Neural progenitor cell (in vitro differentiated cells): ENCODE measurements at regions not wholly inside any gene's neighbourhood (a gene's known extent, or its start where the extent isn't known, plus 50 kb on each side); places are given as distances from the start of the nearest gene placed in this dataset.

ENCODE experiments used
- DNase-seq: peaks from one replicate; pipeline ENCODE4 v3.0.0-alpha.2; 2016; ENCODE audit warnings: low spot score
- H2AFZ ChIP-seq: fragments of 200-600 bp; sonication (generic); replicated peaks from 2 replicates; pipeline ENCODE4 v1.6.1; 2016; ENCODE audit warnings: antibody characterized with exemption
- H3F3A ChIP-seq: fragments of 200-600 bp; sonication (generic); 2 replicates; pipeline ENCODE4 v1.6.1; 2016; ENCODE audit warnings: antibody characterized with exemption, low read depth
- H3K27ac ChIP-seq: fragments of 200-600 bp; sonication (generic); 2 replicates; pipeline ENCODE4 v1.5.1; 2016; ENCODE audit warnings: mild to moderate bottlenecking
- H3K27me3 ChIP-seq: fragments of 200-600 bp; sonication (generic); 2 replicates; pipeline ENCODE4 v1.6.1; 2016; ENCODE audit warnings: mild to moderate bottlenecking, moderate library complexity
- H3K36me3 ChIP-seq: fragments of 200-600 bp; sonication (generic); 2 replicates; pipeline ENCODE4 v1.5.1; 2016
- H3K4me1 ChIP-seq: fragments of 200-600 bp; sonication (generic); 2 replicates; pipeline ENCODE4 v1.6.1; 2016; ENCODE audit warnings: mixed run types
- H3K4me2 ChIP-seq: fragments of 200-600 bp; sonication (generic); 2 replicates; pipeline ENCODE4 v1.6.1; 2016
- H3K4me3 ChIP-seq: fragments of 200-600 bp; sonication (generic); 2 replicates; pipeline ENCODE4 v1.5.1; 2016
- H3K79me2 ChIP-seq: fragments of 200-600 bp; sonication (generic); 2 replicates; pipeline ENCODE4 v1.6.1; 2016; ENCODE audit warnings: low read depth
- H3K9ac ChIP-seq: fragments of 200-600 bp; sonication (generic); 2 replicates; pipeline ENCODE4 v1.6.1; 2016
- H3K9me3 ChIP-seq: fragments of 200-600 bp; sonication (generic); 2 replicates; pipeline ENCODE4 v1.5.1; 2016; ENCODE audit warnings: low read depth
- H4K20me1 ChIP-seq: fragments of 200-600 bp; sonication (generic); 2 replicates; pipeline ENCODE4 v1.6.1; 2016; ENCODE audit warnings: low read depth
- H3K27ac Mint-ChIP-seq: 3 replicates; pipeline ENCODE4 v1.8.0; 2021; ENCODE audit warnings: mixed read lengths
- H3K27me3 Mint-ChIP-seq: 2 replicates; pipeline ENCODE4 v1.8.0; 2022; ENCODE audit warnings: low read depth, mild to moderate bottlenecking, inconsistent platforms, moderate library complexity, mixed read lengths; ENCODE audit not compliant: insufficient read depth
- H3K36me3 Mint-ChIP-seq: 3 replicates; pipeline ENCODE4 v1.8.0; 2021; ENCODE audit warnings: mixed read lengths
- H3K4me1 Mint-ChIP-seq: 3 replicates; pipeline ENCODE4 v1.8.0; 2021; ENCODE audit warnings: mixed read lengths
- H3K4me3 Mint-ChIP-seq: 3 replicates; pipeline ENCODE4 v1.8.0; 2021; ENCODE audit warnings: mild to moderate bottlenecking, moderate library complexity, mixed read lengths
- H3K9me3 Mint-ChIP-seq: 3 replicates; pipeline ENCODE4 v1.8.0; 2020; ENCODE audit warnings: mixed read lengths
- CTCF ChIP-seq: fragments of 200-600 bp; sonication (generic); IDR thresholded peaks from 2 replicates; pipeline ENCODE4 v1.5.1; 2017; ENCODE audit warnings: antibody characterized with exemption, mild to moderate bottlenecking
- EZH2 ChIP-seq: fragments of 200-600 bp; sonication (generic); IDR thresholded peaks from 2 replicates; pipeline ENCODE4 v1.6.1; 2017; ENCODE audit warnings: antibody characterized with exemption, mild to moderate bottlenecking, moderate library complexity
- EZH2phosphoT487 ChIP-seq: fragments of 200-600 bp; sonication (generic); IDR thresholded peaks from 2 replicates; pipeline ENCODE4 v1.6.1; 2017; ENCODE audit warnings: antibody characterized with exemption

- Mint-ChIP-seq H3K4me1 (no peaks in the 10 kb centered on the region), H3K27ac (no peak overlapping the region), H3K27me3 (no peaks in the 10 kb centered on the region), H3K4me3 (no peak overlapping the region), H3K36me3 (no peaks in the 10 kb centered on the region), H3K9me3 (no peaks in the 10 kb centered on the region)
- Histone ChIP-seq H3K27me3 (no peaks in the 10 kb centered on the region), H3K27ac (no peak overlapping the region), H3K9me3 (no peaks in the 10 kb centered on the region), H3F3A (no peaks in the 10 kb centered on the region), H3K79me2 (no peaks in the 10 kb centered on the region), H2AFZ (no peak overlapping the region), H3K36me3 (no peaks in the 10 kb centered on the region), H3K4me3 (no peak overlapping the region), H3K4me2 (no peak overlapping the region), H4K20me1 (no peaks in the 10 kb centered on the region), H3K4me1 (no peaks in the 10 kb centered on the region), H3K9ac (no peak overlapping the region)
- TF ChIP-seq EZH2 (no peak), CTCF (no peak), EZH2phosphoT487 (no peak)
- DNase-seq: no peak
Observed at GRCh38 chr3:151999936-152000335, 126.5 kb downstream of the SUCNR1 start.

GRCh38 chr3:152011812-152012735 is 138.6 kb downstream of the SUCNR1 start:
- H3K27me3 Mint-ChIP-seq: no peaks in the 10 kb centered on the region
- H3K4me3 ChIP-seq: no peak overlapping the region
- no peak overlapping the region for H2AFZ ChIP-seq
- H3K4me1 ChIP-seq: no peaks in the 10 kb centered on the region
- H3K4me3 Mint-ChIP-seq: no peak overlapping the region
- no peak overlapping the region for H3K4me2 ChIP-seq
- H3K27me3 ChIP-seq: no peaks in the 10 kb centered on the region
- H3K9me3 ChIP-seq: no peaks in the 10 kb centered on the region
- H3K27ac ChIP-seq: no peak overlapping the region
- no peaks in the 10 kb centered on the region for H3K9me3 Mint-ChIP-seq
- H3K27ac Mint-ChIP-seq: no peak overlapping the region
- H3F3A ChIP-seq: no peaks in the 10 kb centered on the region
- H3K4me1 Mint-ChIP-seq: no peaks in the 10 kb centered on the region
- H4K20me1 ChIP-seq: no peaks in the 10 kb centered on the region
- H3K79me2 ChIP-seq: no peaks in the 10 kb centered on the region
- H3K36me3 ChIP-seq: no peaks in the 10 kb centered on the region
- no peak for TF ChIP-seq EZH2
- TF ChIP-seq EZH2phosphoT487: no peak
- TF ChIP-seq CTCF: no peak
- no peak for DNase-seq
- H3K9ac ChIP-seq: no peak overlapping the region
- no peaks in the 10 kb centered on the region for H3K36me3 Mint-ChIP-seq

- no peaks in the 10 kb centered on the region for H3K79me2 ChIP-seq
- H3F3A ChIP-seq: no peaks in the 10 kb centered on the region
- no peaks in the 10 kb centered on the region for H3K4me1 ChIP-seq
- H3K36me3 ChIP-seq: no peaks in the 10 kb centered on the region
- no peak overlapping the region for H3K4me3 Mint-ChIP-seq
- no peaks in the 10 kb centered on the region for H3K4me1 Mint-ChIP-seq
- no peak overlapping the region for H3K9ac ChIP-seq
- H3K27me3 ChIP-seq: no peaks in the 10 kb centered on the region
- no peak overlapping the region for H2AFZ ChIP-seq
- no peak overlapping the region for H3K4me3 ChIP-seq
- H3K27ac Mint-ChIP-seq: no peak overlapping the region
- H3K9me3 ChIP-seq: no peaks in the 10 kb centered on the region
- H3K4me2 ChIP-seq: no peak overlapping the region
- no peaks in the 10 kb centered on the region for H4K20me1 ChIP-seq
- H3K27ac ChIP-seq: no peak overlapping the region
- no peak for DNase-seq
- H3K27me3 Mint-ChIP-seq: peaks cover 2% of the 10 kb centered on the region
- H3K36me3 Mint-ChIP-seq: no peaks in the 10 kb centered on the region
- H3K9me3 Mint-ChIP-seq: no peaks in the 10 kb centered on the region
- TF ChIP-seq CTCF (no peak), EZH2 (no peak), EZH2phosphoT487 (no peak)
Observed at GRCh38 chr3:152019508-152019907, 146.1 kb downstream of the SUCNR1 start.
